ENCODE measurements at regions not wholly inside any gene's neighbourhood (a gene's known extent, or its start where the extent isn't known, plus 50 kb on each side); places are given as distances from the start of the nearest gene placed in this dataset.

DNA sequence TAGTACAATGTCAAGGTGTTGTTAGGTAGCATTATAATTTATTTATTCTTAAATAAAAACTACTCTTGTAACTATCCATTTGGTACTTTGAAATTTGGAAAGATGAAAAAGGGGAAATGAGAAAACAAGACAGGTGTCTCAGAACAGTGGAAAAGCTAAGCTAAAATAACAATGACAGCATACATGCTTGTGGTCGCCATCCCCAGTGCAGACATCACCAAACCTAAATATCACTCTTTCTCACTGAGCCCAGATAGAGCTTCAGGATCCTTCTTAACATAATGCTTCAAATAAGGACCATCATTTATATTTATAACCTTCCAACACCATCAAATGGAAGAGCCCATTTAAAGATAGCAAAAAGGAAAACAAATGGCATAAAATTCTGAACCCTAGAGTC lies 434.4 kb upstream of the BRINP1 start:
- Histone ChIP-seq H3K9me3 (ENCODE audit: control insufficient read depth, insufficient read depth, low read depth, low read length) (no peaks in the 10 kb centered on the region), H3K4me3 (ENCODE audit: low read depth in 2 of 2, low read length in 2 of 2) (no peak overlapping the region), H3K27me3 (ENCODE audit: control insufficient read depth, insufficient read depth, low read length) (no peaks in the 10 kb centered on the region; the same call in 1 of the 2 replicates), H3K4me1 (ENCODE audit: control insufficient read depth, insufficient read depth, low read length) (no peaks in the 10 kb centered on the region), H3K36me3 (ENCODE audit: control insufficient read depth, insufficient read depth, low read length) (no peaks in the 10 kb centered on the region), H3K27ac (ENCODE audit: low read length) (no peak overlapping the region)
- intact Hi-C loops (cut with micrococcal nuclease; ENCODE audit: unreplicated experiment), result no loop called here
- BruUV-seq (replicated peaks), result no TSS peak
- TF ChIP-seq SIN3A (IDR thresholded peaks at IDR 0.05; ENCODE audit: borderline replicate concordance, insufficient read depth, low read depth, low read length) (no peak), POLR2AphosphoS5 (IDR thresholded peaks at IDR 0.05; ENCODE audit: low read depth, low read length) (no peak), TCF7L2 (IDR thresholded peaks at IDR 0.05; ENCODE audit: low read depth, low read length) (no peak)
- TF ChIP-seq, protein P1, sequence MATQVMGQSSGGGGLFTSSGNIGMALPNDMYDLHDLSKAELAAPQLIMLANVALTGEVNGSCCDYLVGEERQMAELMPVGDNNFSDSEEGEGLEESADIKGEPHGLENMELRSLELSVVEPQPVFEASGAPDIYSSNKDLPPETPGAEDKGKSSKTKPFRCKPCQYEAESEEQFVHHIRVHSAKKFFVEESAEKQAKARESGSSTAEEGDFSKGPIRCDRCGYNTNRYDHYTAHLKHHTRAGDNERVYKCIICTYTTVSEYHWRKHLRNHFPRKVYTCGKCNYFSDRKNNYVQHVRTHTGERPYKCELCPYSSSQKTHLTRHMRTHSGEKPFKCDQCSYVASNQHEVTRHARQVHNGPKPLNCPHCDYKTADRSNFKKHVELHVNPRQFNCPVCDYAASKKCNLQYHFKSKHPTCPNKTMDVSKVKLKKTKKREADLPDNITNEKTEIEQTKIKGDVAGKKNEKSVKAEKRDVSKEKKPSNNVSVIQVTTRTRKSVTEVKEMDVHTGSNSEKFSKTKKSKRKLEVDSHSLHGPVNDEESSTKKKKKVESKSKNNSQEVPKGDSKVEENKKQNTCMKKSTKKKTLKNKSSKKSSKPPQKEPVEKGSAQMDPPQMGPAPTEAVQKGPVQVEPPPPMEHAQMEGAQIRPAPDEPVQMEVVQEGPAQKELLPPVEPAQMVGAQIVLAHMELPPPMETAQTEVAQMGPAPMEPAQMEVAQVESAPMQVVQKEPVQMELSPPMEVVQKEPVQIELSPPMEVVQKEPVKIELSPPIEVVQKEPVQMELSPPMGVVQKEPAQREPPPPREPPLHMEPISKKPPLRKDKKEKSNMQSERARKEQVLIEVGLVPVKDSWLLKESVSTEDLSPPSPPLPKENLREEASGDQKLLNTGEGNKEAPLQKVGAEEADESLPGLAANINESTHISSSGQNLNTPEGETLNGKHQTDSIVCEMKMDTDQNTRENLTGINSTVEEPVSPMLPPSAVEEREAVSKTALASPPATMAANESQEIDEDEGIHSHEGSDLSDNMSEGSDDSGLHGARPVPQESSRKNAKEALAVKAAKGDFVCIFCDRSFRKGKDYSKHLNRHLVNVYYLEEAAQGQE (IDR thresholded peaks at IDR 0.05; ENCODE audit: insufficient read depth in 1 of 2, low read depth in 2 of 2, low read length in 1 of 2), result no peak
- TF ChIP-seq, protein P2, sequence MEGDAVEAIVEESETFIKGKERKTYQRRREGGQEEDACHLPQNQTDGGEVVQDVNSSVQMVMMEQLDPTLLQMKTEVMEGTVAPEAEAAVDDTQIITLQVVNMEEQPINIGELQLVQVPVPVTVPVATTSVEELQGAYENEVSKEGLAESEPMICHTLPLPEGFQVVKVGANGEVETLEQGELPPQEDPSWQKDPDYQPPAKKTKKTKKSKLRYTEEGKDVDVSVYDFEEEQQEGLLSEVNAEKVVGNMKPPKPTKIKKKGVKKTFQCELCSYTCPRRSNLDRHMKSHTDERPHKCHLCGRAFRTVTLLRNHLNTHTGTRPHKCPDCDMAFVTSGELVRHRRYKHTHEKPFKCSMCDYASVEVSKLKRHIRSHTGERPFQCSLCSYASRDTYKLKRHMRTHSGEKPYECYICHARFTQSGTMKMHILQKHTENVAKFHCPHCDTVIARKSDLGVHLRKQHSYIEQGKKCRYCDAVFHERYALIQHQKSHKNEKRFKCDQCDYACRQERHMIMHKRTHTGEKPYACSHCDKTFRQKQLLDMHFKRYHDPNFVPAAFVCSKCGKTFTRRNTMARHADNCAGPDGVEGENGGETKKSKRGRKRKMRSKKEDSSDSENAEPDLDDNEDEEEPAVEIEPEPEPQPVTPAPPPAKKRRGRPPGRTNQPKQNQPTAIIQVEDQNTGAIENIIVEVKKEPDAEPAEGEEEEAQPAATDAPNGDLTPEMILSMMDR (IDR thresholded peaks at IDR 0.05), result no peak
- POLR2A ChIA-PET, result no interaction called here
- in situ Hi-C loops (cut with HindIII; ENCODE audit: low pct_unique_long_range_greater_than_20kb, low sequenced_read_pairs), result no loop called here
- ATAC-seq (no peak), DNase-seq (ENCODE audit: low read depth, low spot score) (no peak)
- CTCF ChIA-PET, result no interaction called here

DNA sequence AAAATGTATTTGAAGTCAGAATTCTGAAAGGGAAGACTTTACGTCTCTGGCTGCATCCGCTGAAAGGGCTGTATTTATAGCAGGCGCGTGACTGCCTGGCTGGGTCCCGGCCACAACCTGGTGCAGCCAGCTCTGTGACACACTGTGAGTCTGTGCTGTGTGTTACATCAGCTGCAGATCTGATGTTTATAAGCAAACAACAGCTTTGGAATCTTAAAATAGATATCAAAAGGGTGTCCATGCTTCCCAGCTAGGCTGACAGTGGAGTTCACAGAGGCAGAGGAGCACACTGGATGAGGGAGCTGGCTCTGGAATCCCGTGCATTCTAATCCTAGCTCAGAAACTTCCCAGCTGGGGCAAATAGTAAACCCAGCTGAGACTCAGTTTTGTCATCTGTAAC lies 433.4 kb upstream of the BRINP1 start:
- CTCF ChIA-PET, result no interaction called here
- in situ Hi-C loops (cut with HindIII; ENCODE audit: low pct_unique_long_range_greater_than_20kb, low sequenced_read_pairs), result no loop called here
- DNase-seq (ENCODE audit: low read depth, low spot score), result no peak

More for the DNA sequence above, 433.4 kb upstream of the BRINP1 start:
- TF ChIP-seq SIN3A (IDR thresholded peaks at IDR 0.05; ENCODE audit: borderline replicate concordance, insufficient read depth, low read depth, low read length) (no peak), POLR2AphosphoS5 (IDR thresholded peaks at IDR 0.05; ENCODE audit: low read depth, low read length) (no peak), TCF7L2 (IDR thresholded peaks at IDR 0.05; ENCODE audit: low read depth, low read length) (no peak)
- TF ChIP-seq, protein P2 (IDR thresholded peaks at IDR 0.05), result no peak
- TF ChIP-seq, protein P1 (IDR thresholded peaks at IDR 0.05; ENCODE audit: insufficient read depth in 1 of 2, low read depth in 2 of 2, low read length in 1 of 2), result no peak
- H3K27me3 ChIP-seq (ENCODE audit: control insufficient read depth, insufficient read depth, low read length), result no peaks in the 10 kb centered on the region; the same call in 1 of the 2 replicates
- no TSS peak for BruUV-seq (replicated peaks)
- intact Hi-C loops (cut with micrococcal nuclease; ENCODE audit: unreplicated experiment), result no loop called here
- H3K9me3 ChIP-seq (ENCODE audit: control insufficient read depth, insufficient read depth, low read depth, low read length), result no peaks in the 10 kb centered on the region
- H3K36me3 ChIP-seq (ENCODE audit: control insufficient read depth, insufficient read depth, low read length), result no peaks in the 10 kb centered on the region
- H3K4me1 ChIP-seq (ENCODE audit: control insufficient read depth, insufficient read depth, low read length), result no peaks in the 10 kb centered on the region
- no peak overlapping the region for H3K27ac ChIP-seq (ENCODE audit: low read length)
- ATAC-seq, result no peak
- POLR2A ChIA-PET, result no interaction called here
- no peak overlapping the region for H3K4me3 ChIP-seq (ENCODE audit: low read depth in 2 of 2, low read length in 2 of 2)
